Kidney epithelial cell (primary cell): ENCODE measurements at regions not wholly inside any gene's neighbourhood (a gene's known extent, or its start where the extent isn't known, plus 50 kb on each side); places are given as distances from the start of the nearest gene placed in this dataset.
"Not testable (repeated sequence)": the region's sequence is repeated elsewhere in the genome, so short reads cannot be mapped to it uniquely, and the experiment has no call there.

Experiments used
- DNase-seq: peaks from one replicate; pipeline ENCODE4 v3.0.0-alpha.2; 2010; ENCODE audit warnings: low read depth
- H3K27me3 ChIP-seq: 2 replicates; pipeline ENCODE4 v1.6.0; 2011; ENCODE audit warnings: low read length; ENCODE audit not compliant: control insufficient read depth, insufficient read depth
- H3K36me3 ChIP-seq: 2 replicates; pipeline ENCODE4 v1.5.1; 2011; ENCODE audit warnings: low read length; ENCODE audit not compliant: control insufficient read depth, insufficient read depth
- H3K4me3 ChIP-seq: 2 replicates; pipeline ENCODE4 v1.5.1; 2011; ENCODE audit warnings: low read depth, mild to moderate bottlenecking, control low read depth, low read length
- TF ChIP-seq, protein P1 (sequence below): IDR thresholded peaks from 2 replicates; pipeline ENCODE4 v1.5.1; 2011; ENCODE audit warnings: mild to moderate bottlenecking, moderate library complexity, low read length, control low read depth, inconsistent platforms; ENCODE audit not compliant: insufficient read depth, poor library complexity, severe bottlenecking

DNA sequence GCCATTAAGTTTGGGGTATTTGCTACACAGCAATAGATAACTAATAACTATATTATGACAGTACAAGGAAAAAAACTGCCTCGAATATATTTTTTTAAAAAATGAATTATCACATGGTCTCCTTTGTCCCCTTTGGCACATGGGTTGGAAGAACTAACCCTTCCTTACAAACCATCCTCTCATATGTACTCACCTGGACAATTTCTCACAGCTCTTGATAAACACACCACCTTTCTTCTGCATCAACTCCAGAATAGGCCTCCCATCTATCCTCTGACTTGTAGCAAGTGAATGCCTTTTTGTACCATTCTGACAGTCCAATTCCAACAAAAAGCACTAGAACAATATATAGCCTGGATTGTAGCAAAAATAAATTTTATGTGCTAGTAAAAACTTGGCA, 78.7 kb upstream of the LARP1 start:
- Histone ChIP-seq H3K4me3 (no peak overlapping the region), H3K27me3 (no peaks in the 10 kb centered on the region), H3K36me3 (no peaks in the 10 kb centered on the region)
- TF ChIP-seq, protein P1, sequence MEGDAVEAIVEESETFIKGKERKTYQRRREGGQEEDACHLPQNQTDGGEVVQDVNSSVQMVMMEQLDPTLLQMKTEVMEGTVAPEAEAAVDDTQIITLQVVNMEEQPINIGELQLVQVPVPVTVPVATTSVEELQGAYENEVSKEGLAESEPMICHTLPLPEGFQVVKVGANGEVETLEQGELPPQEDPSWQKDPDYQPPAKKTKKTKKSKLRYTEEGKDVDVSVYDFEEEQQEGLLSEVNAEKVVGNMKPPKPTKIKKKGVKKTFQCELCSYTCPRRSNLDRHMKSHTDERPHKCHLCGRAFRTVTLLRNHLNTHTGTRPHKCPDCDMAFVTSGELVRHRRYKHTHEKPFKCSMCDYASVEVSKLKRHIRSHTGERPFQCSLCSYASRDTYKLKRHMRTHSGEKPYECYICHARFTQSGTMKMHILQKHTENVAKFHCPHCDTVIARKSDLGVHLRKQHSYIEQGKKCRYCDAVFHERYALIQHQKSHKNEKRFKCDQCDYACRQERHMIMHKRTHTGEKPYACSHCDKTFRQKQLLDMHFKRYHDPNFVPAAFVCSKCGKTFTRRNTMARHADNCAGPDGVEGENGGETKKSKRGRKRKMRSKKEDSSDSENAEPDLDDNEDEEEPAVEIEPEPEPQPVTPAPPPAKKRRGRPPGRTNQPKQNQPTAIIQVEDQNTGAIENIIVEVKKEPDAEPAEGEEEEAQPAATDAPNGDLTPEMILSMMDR: no peak
- no peak for DNase-seq

DNA sequence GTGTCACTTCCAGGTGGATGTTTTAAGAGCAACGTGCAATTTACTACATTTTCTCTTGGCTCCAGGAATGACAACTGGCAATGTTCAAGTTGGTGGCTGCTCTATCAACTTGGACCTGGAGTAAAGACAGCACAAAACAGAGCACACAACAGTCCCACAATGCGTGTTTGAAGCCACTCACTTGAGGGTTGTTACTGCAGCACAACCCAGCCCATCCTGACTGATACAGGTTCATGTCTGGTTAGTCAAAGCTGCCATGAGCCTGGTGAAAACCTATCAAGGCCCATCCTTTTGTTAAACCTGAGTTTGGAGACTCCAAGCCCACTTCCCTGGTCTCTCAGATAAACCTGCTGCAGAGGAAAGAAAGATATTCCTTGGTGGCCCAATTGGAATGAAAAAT, 81.1 kb upstream of the LARP1 start:
- DNase-seq: no peak
- H3K4me3 ChIP-seq: no peak overlapping the region
- TF ChIP-seq, protein P1: no peak
- H3K36me3 ChIP-seq: no peaks in the 10 kb centered on the region
- no peaks in the 10 kb centered on the region for H3K27me3 ChIP-seq

DNA sequence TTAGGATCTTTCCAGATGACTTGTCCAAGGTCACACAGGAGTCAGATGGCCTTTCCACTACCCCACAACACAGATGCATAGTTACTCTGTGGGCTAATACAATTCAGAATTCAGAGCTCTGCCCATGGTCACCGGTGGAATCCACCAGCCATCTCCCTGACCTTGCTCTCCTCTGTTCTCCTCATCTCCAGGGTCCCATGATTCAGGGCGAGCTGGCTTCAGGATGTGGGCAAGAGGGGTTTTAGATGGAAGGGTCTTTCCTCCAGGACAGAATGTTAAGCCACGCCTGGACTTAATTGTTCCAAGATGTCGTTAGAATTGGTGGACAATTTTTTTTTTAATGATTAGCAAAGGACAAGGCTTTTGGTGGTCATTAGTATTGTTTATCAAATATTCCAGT, 81.7 kb upstream of the LARP1 start:
- Histone ChIP-seq H3K27me3 (no peaks in the 10 kb centered on the region), H3K36me3 (no peaks in the 10 kb centered on the region), H3K4me3 (no peak overlapping the region)
- DNase-seq: no peak
- TF ChIP-seq, protein P1: no peak

DNA sequence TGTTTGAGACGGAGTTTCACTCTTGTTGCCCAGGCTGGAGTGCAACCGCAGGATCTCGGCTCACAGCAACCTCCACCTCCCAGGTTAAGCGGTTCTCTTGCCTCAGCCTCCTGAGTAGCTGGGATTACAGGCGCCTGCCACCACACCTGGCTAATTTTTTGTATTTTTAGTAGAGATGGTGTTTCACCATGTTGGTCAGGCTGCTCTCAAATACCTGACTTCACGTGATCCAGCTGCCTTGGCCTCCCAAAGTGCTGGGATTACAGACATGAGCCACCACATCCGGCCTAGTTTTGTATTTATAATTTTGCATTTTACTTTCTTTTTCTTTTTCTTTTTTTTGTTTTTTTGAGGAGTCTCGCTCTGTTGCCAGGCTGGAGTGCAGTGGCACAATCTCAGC, 85.3 kb upstream of the LARP1 start:
- not testable (repeated sequence) for H3K27me3 ChIP-seq, H3K36me3 ChIP-seq, DNase-seq, H3K4me3 ChIP-seq

DNA sequence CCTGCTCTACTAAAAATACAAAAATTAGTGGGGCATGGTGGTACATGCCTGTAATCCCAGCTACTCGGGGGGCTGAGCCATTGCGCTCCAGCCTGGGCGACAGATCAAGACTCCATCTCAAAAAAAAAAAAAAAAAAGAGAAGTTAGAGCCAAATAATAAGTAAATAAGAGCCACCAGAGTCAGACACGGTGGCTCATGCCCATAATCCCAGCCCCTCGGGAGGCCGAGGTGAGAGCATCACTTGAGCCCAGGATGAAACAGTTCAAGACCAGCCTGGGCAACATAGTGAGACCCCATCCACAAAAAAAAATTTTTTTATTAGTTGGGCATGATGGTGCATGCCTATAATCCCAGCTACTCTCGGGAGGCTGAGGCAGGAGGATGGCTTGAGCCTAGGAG, 85.8 kb upstream of the LARP1 start:
- DNase-seq: no peak
- Histone ChIP-seq H3K4me3 (no peak overlapping the region), H3K27me3 (no peaks in the 10 kb centered on the region), H3K36me3 (no peaks in the 10 kb centered on the region)
- TF ChIP-seq, protein P1: no peak

GRCh38 chr5:154664869-154665268, 90.3 kb upstream of the LARP1 start:
- no peak for DNase-seq
- TF ChIP-seq, protein P1: no peak
- Histone ChIP-seq H3K27me3 (no peaks in the 10 kb centered on the region), H3K4me3 (no peak overlapping the region), H3K36me3 (no peaks in the 10 kb centered on the region)

DNA sequence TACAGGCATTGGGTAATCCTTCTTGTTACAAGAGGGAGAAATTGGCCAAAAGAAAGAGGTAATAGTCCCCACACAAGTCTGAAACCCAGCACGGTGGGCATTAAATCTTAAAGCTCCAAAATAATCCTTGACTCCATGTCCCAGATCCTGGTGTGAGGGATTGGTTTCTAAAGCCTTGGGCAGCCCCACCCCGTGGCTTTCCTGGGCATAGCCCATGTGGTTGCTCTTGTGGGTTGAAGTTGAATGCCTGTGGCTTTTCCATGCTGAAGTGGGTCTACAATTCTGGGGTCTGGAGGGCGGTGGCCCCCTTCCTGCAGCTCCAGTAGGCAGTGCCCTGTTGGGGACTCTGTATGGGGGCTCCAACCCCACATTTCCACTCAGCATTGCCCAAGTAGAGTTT, 91.8 kb upstream of the LARP1 start:
- Histone ChIP-seq H3K4me3 (no peak overlapping the region), H3K27me3 (no peaks in the 10 kb centered on the region)

More for the DNA sequence above, 91.8 kb upstream of the LARP1 start:
- no peaks in the 10 kb centered on the region for H3K36me3 ChIP-seq
- TF ChIP-seq, protein P1: no peak
- no peak for DNase-seq
